Ascending aorta (tissue), 2 donors: ENCODE measurements at regions not wholly inside any gene's neighbourhood (a gene's known extent, or its start where the extent isn't known, plus 50 kb on each side); places are given as distances from the start of the nearest gene placed in this dataset.
"Not testable (repeated sequence)": the region's sequence is repeated elsewhere in the genome, so short reads cannot be mapped to it uniquely, and the experiment has no call there.

ENCODE experiments used
- DNase-seq, 2 donors: peaks; one replicate each; pipeline ENCODE4 v3.0.0-alpha.2; 2019; ENCODE audit warnings: low spot score in 2 of 2
- H3K27ac ChIP-seq, 2 donors: fragments of 200-600 bp; sonication (generic); one replicate each; pipeline ENCODE4 v1.5.1; 2016 to 2017; ENCODE audit warnings: mild to moderate bottlenecking in 1 of 2
- H3K27me3 ChIP-seq: fragments of 200-600 bp; sonication (generic); one replicate; pipeline ENCODE4 v1.5.1; 2017
- H3K36me3 ChIP-seq, 2 donors: fragments of 200-600 bp; sonication (generic); one replicate each; pipeline ENCODE4 v1.5.1; 2016
- H3K4me1 ChIP-seq, 2 donors: fragments of 200-600 bp; sonication (generic); one replicate each; pipeline ENCODE4 v1.5.1; 2016 to 2017; ENCODE audit warnings: mild to moderate bottlenecking in 1 of 2
- H3K4me3 ChIP-seq, 2 donors: fragments of 200-600 bp; sonication (generic); one replicate each; pipeline ENCODE4 v1.5.1; 2016 to 2017; ENCODE audit warnings: mild to moderate bottlenecking in 1 of 2
- H3K9me3 ChIP-seq, 2 donors: fragments of 200-600 bp; sonication (generic); one replicate each; pipeline ENCODE4 v1.5.1; 2016
- intact Hi-C: fragments of 100-400 bp; cut with DNase I; formaldehyde crosslinking; loops from one replicate; pipeline ENCODE4 v1.15.1; 2023
- TF ChIP-seq, protein P1 (sequence below), 3 experiments: fragments of 200-600 bp in 2 of 3; fragments of 450-650 bp in 1 of 3; sonication (generic) in 2 of 3; IDR thresholded peaks; one replicate each; pipeline ENCODE4 v1.5.1; 2016 to 2019; ENCODE audit warnings: antibody characterized with exemption in 3 of 3, mild to moderate bottlenecking in 1 of 3, moderate library complexity in 1 of 3

DNA sequence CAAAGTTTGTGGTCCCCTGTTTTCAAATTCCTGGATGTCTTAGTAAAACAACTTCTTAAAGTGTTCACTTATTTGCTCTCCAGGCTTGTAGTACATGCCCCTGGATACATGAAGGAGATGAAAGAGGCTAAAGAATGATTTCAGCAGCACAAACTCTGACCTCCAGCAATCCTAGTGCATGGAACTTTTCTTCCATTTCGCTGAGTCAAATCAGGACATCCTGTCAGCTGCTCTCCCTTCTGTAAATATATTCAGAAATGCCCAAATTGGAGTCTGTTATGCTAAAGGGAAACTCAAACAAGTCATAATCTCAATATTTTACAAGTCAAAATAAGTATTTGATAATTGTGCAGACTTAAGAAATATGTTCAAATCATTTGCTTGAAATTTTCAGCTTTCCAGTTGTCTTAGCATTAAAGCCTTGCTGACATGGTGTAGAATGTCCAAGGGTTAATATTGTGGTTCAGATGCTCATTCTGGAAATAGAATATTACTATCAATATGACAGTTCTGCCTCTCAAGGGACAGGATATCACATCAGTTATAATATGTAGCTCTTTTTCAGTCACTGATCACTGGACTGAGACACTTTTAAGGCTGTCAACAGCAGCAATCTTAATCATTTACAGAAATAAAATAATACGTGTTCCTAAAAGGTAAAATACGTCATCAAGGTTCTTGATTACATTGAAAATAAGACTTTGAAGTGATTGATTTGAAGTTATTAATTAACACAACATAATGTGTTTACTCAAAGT is 1157.3 kb downstream of the PLA2G4A start:
- no peak for DNase-seq
- Histone ChIP-seq H3K36me3 (no peaks in the 10 kb centered on the region), H3K4me1 (no peaks in the 10 kb centered on the region), H3K27ac (no peak overlapping the region), H3K27me3 (no peaks in the 10 kb centered on the region), H3K9me3 (no peaks in the 10 kb centered on the region), H3K4me3 (no peak overlapping the region)
- intact Hi-C loops, result no loop called here
- TF ChIP-seq, protein P1, sequence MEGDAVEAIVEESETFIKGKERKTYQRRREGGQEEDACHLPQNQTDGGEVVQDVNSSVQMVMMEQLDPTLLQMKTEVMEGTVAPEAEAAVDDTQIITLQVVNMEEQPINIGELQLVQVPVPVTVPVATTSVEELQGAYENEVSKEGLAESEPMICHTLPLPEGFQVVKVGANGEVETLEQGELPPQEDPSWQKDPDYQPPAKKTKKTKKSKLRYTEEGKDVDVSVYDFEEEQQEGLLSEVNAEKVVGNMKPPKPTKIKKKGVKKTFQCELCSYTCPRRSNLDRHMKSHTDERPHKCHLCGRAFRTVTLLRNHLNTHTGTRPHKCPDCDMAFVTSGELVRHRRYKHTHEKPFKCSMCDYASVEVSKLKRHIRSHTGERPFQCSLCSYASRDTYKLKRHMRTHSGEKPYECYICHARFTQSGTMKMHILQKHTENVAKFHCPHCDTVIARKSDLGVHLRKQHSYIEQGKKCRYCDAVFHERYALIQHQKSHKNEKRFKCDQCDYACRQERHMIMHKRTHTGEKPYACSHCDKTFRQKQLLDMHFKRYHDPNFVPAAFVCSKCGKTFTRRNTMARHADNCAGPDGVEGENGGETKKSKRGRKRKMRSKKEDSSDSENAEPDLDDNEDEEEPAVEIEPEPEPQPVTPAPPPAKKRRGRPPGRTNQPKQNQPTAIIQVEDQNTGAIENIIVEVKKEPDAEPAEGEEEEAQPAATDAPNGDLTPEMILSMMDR (IDR thresholded peaks at IDR 0.05), result no peak

DNA sequence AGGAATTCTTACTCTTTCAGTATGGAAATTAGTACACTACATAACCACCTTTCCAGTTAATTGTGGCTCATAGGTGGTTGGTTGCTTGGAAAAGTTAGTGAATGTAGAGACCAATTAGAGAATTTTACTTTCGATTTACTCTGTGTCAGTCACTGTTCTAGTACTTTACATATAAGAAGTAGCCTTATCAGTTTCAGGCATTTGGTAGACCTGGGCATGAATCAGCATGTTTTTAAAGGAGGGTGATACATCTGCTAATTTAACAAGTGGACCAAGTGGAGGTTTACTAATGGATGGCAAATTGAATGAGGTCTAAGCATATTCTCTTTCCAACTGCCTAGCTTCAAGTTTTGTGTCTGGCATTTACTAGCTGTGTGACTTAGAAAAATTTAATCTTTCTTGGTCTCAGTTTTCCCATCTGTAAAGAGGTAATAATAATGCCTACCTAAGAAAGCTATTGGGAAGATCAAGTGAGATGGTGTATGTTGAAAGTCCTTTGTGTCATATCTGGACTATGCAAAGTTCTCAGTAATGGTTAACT is 1158.6 kb downstream of the PLA2G4A start:
- TF ChIP-seq, protein P1 (IDR thresholded peaks at IDR 0.05), result no peak
- intact Hi-C loops, result no loop called here
- no peaks in the 10 kb centered on the region for H3K27me3 ChIP-seq

DNA sequence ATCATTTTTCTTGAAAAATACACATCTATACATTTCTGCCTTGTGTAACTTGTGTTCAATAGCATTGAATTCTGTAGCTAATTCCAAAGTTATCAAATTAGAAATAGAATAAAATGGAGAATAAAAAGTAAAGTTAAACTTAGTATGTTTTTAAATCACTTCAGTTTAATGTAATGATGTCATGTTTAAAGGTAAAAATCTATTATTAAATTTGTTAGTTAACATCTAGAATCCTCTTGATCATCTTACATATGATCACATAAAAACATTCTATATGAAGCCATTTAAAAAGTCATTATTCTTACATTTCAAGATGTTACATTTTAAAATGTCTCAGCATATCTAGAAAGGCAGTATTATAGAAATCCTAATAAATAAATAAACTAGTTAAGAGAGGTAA is 1163.2 kb downstream of the PLA2G4A start:
- no peak for DNase-seq
- Histone ChIP-seq H3K27ac (no peak overlapping the region), H3K9me3 (no peaks in the 10 kb centered on the region), H3K27me3 (no peaks in the 10 kb centered on the region), H3K4me1 (no peaks in the 10 kb centered on the region), H3K4me3 (no peak overlapping the region), H3K36me3 (no peaks in the 10 kb centered on the region)
- intact Hi-C loops, result no loop called here
- TF ChIP-seq, protein P1 (IDR thresholded peaks at IDR 0.05), result no peak

More for the DNA sequence above, 1158.6 kb downstream of the PLA2G4A start:
- no peak for DNase-seq
- Histone ChIP-seq H3K9me3 (no peaks in the 10 kb centered on the region), H3K36me3 (no peaks in the 10 kb centered on the region), H3K4me3 (no peak overlapping the region), H3K4me1 (no peaks in the 10 kb centered on the region), H3K27ac (no peak overlapping the region)

DNA sequence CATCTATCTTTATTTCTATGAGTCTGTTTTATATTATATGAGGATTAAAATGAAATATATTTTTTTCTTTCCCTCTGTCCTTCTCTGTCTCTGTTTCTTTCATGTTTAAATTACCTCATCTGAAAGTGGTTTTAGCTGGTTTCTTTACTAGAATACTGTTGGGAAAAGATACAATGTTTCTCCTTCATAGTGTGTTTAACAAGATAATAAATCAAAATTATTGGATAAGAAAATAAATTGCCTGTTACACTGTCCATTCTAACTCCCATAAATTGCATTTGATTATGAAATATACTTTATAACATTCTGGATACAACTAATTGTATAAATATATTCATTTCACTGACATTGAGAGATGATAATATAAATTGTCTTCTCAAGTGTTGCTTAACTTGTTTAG is 1168.0 kb downstream of the PLA2G4A start:
- Histone ChIP-seq H3K4me3 (no peak overlapping the region), H3K36me3 (no peaks in the 10 kb centered on the region), H3K9me3 (no peaks in the 10 kb centered on the region), H3K4me1 (no peaks in the 10 kb centered on the region), H3K27ac (no peak overlapping the region), H3K27me3 (no peaks in the 10 kb centered on the region)
- TF ChIP-seq, protein P1 (IDR thresholded peaks at IDR 0.05), result no peak
- no peak for DNase-seq
- intact Hi-C loops, result no loop called here

DNA sequence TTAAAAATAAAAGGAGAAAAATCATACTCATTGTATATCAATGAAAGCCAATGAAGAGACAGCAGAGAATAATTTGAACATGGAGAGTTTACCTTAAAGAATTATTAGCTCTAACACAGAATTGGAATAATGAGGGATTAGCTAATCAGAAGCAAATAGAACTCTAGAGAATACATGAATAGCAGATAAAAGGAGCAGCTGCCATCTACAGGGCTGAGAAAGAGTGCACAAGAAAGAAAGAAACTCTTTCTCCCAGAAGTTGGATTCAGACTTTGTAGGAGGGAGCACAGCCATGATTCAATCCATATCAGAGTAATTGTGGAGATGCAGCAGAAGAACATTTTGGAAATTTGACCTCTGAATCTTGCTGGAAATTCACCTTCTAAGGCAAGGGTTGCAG is 1171.2 kb downstream of the PLA2G4A start:
- Histone ChIP-seq H3K36me3 (no peaks in the 10 kb centered on the region), H3K27ac (no peak overlapping the region), H3K9me3 (no peaks in the 10 kb centered on the region), H3K4me3 (no peak overlapping the region), H3K27me3 (no peaks in the 10 kb centered on the region), H3K4me1 (no peaks in the 10 kb centered on the region)
- DNase-seq, result no peak
- TF ChIP-seq, protein P1 (IDR thresholded peaks at IDR 0.05), result no peak
- intact Hi-C loops, result no loop called here

DNA sequence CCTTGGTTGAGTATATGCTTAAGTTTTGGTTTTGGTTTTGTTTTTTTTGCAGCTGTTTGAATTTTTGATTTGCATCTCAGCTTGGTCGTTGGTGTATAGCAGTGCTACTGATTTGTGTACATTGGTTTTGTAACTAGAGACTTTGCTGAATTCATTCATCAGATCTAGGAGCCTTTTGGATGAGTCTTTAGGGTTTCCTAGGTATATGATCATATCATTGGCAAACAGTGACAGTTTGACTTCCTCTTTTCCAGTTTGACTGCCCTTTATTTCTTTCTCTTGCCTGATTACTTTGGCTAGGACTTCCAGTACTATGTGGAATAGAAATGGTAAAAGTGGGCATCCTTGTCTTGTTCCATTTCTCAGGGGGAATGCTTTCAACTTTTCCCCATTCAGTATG is 1174.9 kb downstream of the PLA2G4A start:
- H3K9me3 ChIP-seq, H3K36me3 ChIP-seq, DNase-seq, H3K27me3 ChIP-seq, H3K4me1 ChIP-seq, intact Hi-C loops, H3K27ac ChIP-seq, H3K4me3 ChIP-seq: not testable (repeated sequence)
